ENCODE measurements at regions not wholly inside any gene's neighbourhood (a gene's known extent, or its start where the extent isn't known, plus 50 kb on each side); places are given as distances from the start of the nearest gene placed in this dataset.

DNA sequence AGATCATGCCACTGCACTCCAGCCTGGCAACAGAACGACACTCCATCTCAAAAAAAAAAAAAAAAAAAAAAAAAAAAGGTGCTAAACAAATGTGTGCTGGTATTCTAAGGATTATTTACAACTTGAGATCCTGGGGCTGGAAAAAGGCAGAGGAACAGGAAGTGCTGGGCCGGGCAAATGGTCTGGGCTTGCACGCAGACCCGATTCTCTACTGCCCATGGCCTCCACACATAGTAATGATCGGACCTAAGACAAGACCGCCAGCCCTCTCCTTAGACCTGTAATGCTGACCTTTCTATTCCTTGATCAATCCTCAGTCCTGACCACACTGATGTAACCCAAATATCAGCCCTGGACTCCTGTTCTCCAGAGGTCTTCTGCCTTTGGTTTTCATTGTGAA, 67.8 kb downstream of the EFNB1 start:
- H3K4me3 ChIP-seq (ENCODE audit: low read depth, low read length), result no peak overlapping the region
- H3K9me3 ChIP-seq (ENCODE audit: control insufficient read depth, low read length), result no peaks in the 10 kb centered on the region
- no peaks in the 10 kb centered on the region for H3K79me2 ChIP-seq
- H3K27me3 ChIP-seq (ENCODE audit: control insufficient read depth, insufficient read depth, low read length), result no peaks in the 10 kb centered on the region
- H3K27ac ChIP-seq, result no peak overlapping the region
- H3K36me3 ChIP-seq (ENCODE audit: control insufficient read depth, insufficient read depth, low read length), result no peaks in the 10 kb centered on the region
- H3K4me2 ChIP-seq (ENCODE audit: low read length), result no peak overlapping the region
- H3K4me1 ChIP-seq, result peaks cover 20% of the 10 kb centered on the region
- H2AFZ ChIP-seq, result no peak overlapping the region
- no peak overlapping the region for H3K9ac ChIP-seq
- TF ChIP-seq, protein P1, sequence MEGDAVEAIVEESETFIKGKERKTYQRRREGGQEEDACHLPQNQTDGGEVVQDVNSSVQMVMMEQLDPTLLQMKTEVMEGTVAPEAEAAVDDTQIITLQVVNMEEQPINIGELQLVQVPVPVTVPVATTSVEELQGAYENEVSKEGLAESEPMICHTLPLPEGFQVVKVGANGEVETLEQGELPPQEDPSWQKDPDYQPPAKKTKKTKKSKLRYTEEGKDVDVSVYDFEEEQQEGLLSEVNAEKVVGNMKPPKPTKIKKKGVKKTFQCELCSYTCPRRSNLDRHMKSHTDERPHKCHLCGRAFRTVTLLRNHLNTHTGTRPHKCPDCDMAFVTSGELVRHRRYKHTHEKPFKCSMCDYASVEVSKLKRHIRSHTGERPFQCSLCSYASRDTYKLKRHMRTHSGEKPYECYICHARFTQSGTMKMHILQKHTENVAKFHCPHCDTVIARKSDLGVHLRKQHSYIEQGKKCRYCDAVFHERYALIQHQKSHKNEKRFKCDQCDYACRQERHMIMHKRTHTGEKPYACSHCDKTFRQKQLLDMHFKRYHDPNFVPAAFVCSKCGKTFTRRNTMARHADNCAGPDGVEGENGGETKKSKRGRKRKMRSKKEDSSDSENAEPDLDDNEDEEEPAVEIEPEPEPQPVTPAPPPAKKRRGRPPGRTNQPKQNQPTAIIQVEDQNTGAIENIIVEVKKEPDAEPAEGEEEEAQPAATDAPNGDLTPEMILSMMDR (IDR thresholded peaks at IDR 0.05), result no peak

DNA sequence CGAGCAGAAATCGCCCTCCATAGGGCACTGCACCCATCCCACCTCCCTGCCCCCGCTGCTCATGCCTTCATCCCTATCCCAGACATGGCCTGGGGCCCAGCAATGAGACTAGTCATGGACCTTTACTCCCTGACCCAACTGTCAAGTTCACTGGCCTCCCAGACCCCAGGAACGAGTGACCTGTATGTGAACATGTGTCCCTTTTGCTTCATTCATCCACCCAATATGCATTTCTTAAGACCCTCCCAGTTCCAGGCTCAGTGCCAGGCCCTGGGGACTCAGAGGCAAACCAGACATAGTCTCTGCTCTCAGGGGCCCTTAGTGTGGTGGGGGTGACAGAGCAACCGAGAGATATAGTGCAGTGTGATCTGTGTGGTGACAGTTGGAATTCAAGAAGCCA, 67.0 kb downstream of the EFNB1 start:
- no peaks in the 10 kb centered on the region for H3K9me3 ChIP-seq (ENCODE audit: control insufficient read depth, low read length)
- H3K4me2 ChIP-seq (ENCODE audit: low read length), result no peak overlapping the region
- H3K9ac ChIP-seq, result no peak overlapping the region
- no peaks in the 10 kb centered on the region for H3K27me3 ChIP-seq (ENCODE audit: control insufficient read depth, insufficient read depth, low read length)
- H3K4me1 ChIP-seq, result peaks cover 20% of the 10 kb centered on the region
- TF ChIP-seq, protein P1 (IDR thresholded peaks at IDR 0.05), result no peak
- H3K27ac ChIP-seq, result peak overlapping the region; percentile 94
- peaks cover 2% of the 10 kb centered on the region for H3K79me2 ChIP-seq
- no peak overlapping the region for H2AFZ ChIP-seq
- no peak overlapping the region for H3K4me3 ChIP-seq (ENCODE audit: low read depth, low read length)
- H3K36me3 ChIP-seq (ENCODE audit: control insufficient read depth, insufficient read depth, low read length), result no peaks in the 10 kb centered on the region

DNA sequence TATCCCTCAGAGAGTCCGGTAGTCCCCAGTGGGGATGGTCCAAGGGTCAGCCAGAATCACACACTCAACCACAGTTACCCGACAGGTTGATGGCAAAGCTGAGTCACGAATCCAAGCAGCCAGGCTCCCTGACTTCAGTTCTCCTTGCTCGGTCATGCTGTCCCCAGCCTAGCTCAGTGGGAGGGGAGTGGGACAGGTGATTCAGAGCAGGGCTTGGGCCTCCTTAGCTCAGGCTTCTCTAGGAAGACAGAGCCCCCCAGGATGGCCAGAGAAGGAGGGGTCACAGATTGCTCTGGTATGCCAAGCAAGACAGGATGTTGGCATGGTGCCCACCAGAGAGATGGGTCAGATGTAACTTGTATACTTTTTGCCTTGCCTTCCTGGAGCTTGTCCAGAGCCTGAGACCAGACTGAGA, 66.5 kb downstream of the EFNB1 start:
- H3K9ac ChIP-seq, result no peak overlapping the region
- H3K27ac ChIP-seq, result peak overlapping the region; percentile 94
- H2AFZ ChIP-seq, result peak overlapping the region; percentile 84
- peaks cover 2% of the 10 kb centered on the region for H3K79me2 ChIP-seq
- no peak overlapping the region for H3K4me3 ChIP-seq (ENCODE audit: low read depth, low read length)
- TF ChIP-seq, protein P1 (IDR thresholded peaks at IDR 0.05), result no peak
- no peaks in the 10 kb centered on the region for H3K36me3 ChIP-seq (ENCODE audit: control insufficient read depth, insufficient read depth, low read length)
- H3K4me2 ChIP-seq (ENCODE audit: low read length), result no peak overlapping the region
- no peaks in the 10 kb centered on the region for H3K9me3 ChIP-seq (ENCODE audit: control insufficient read depth, low read length)
- H3K27me3 ChIP-seq (ENCODE audit: control insufficient read depth, insufficient read depth, low read length), result no peaks in the 10 kb centered on the region
- peaks cover 20% of the 10 kb centered on the region for H3K4me1 ChIP-seq

DNA sequence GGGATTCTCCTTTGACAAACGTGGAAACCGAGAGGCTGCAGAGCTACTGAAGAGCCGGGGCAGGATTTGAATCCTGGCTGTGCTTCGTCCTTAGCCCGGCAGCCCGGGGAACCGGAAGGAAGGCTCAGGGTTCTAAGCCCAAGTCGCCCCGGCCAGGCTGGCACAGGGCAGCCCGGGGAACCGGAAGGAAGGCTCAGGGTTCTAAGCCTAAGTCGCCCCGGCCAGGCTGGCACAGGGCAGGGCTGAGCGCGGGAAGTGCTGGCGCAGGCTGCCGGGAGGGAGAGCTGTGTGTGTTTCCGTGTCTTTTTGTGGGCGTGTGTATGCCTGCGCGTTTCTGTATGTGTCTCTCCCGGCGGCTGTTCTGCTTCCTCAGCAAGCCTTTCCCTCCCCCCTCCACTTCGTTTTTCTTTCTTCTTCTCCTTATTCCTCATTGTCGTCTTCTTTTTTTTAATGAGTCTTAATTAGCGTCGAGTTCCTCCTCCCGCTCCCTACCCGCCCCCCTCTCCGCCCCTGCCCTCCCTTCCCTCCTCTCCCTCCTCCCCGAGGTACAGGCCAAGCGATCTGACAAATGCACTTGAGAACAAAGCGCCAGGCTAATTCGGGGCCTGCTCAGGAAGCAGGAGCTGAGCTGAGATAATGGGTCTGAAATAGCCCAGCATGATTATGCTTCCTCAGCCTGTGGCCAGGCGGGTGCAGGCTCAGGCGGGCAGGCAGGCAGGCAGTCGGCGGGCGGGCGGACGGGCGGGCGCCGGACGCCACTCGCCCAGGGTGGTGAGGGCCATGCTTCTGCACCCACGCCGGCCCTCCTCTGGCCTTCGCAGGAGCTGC, 65.9 kb downstream of the EFNB1 start:
- Histone ChIP-seq H3K4me2 (ENCODE audit: low read length) (no peak overlapping the region), H3K4me3 (ENCODE audit: low read depth, low read length) (no peak overlapping the region), H2AFZ (peak overlapping the region; percentile 84), H3K4me1 (peaks cover 20% of the 10 kb centered on the region), H3K9ac (no peak overlapping the region), H3K36me3 (ENCODE audit: control insufficient read depth, insufficient read depth, low read length) (no peaks in the 10 kb centered on the region), H3K27me3 (ENCODE audit: control insufficient read depth, insufficient read depth, low read length) (no peaks in the 10 kb centered on the region), H3K27ac (peak overlapping the region; percentile 94), H3K79me2 (peaks cover 2% of the 10 kb centered on the region), H3K9me3 (ENCODE audit: control insufficient read depth, low read length) (no peaks in the 10 kb centered on the region)
- TF ChIP-seq, protein P1 (IDR thresholded peaks at IDR 0.05), result no peak

DNA sequence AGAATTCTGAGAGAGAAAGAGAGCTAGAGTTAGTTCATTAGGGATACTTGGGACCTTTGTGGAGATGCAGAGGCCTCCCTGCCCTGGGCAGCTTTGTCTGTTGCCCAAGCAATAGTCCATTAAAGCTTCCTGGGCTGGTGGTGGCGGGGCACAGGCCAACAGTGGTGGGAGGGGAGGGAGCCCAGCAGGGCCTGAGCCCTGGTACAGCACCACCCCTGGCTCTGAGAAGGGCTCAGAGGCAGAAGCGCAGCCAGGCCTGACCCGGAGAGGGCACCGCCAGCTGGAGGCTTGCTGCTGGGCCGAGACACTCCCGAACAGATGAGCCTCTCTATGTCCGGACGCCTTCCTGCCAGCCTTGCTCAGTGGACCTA, 65.3 kb downstream of the EFNB1 start:
- Histone ChIP-seq H3K4me3 (ENCODE audit: low read depth, low read length) (no peak overlapping the region), H2AFZ (peak overlapping the region; percentile 84), H3K9me3 (ENCODE audit: control insufficient read depth, low read length) (no peaks in the 10 kb centered on the region), H3K4me2 (ENCODE audit: low read length) (no peak overlapping the region), H3K36me3 (ENCODE audit: control insufficient read depth, insufficient read depth, low read length) (no peaks in the 10 kb centered on the region), H3K27me3 (ENCODE audit: control insufficient read depth, insufficient read depth, low read length) (no peaks in the 10 kb centered on the region), H3K79me2 (peaks cover 2% of the 10 kb centered on the region), H3K4me1 (peaks cover 20% of the 10 kb centered on the region), H3K27ac (peak overlapping the region; percentile 94), H3K9ac (no peak overlapping the region)
- TF ChIP-seq, protein P1 (IDR thresholded peaks at IDR 0.05), result no peak

Data from parathyroid adenoma (tissue), 2 donors.